Common myeloid progenitor, CD34-positive (primary cell): ENCODE measurements at regions not wholly inside any gene's neighbourhood (a gene's known extent, or its start where the extent isn't known, plus 50 kb on each side); places are given as distances from the start of the nearest gene placed in this dataset.
"Not testable (repeated sequence)": the region's sequence is repeated elsewhere in the genome, so short reads cannot be mapped to it uniquely, and the experiment has no call there.

ENCODE experiments used
- CTCF ChIA-PET: fragments of 350-600 bp; sonication (Branson Sonifier 250); formaldehyde crosslinking; loops from one replicate; lab custom pipeline; 2021; ENCODE audit warnings: antibody characterized with exemption; lab: Charles Lee
- POLR2A ChIA-PET: fragments of 350-600 bp; sonication (Branson Sonifier 250); formaldehyde crosslinking; loops from one replicate; lab custom pipeline; 2021; ENCODE audit warnings: antibody characterized with exemption; lab: Charles Lee
- DNase-seq, 3 donors: peaks; one replicate each; pipeline versions ENCODE4 v3.0.0 to v3.0.0-alpha.2; 2013
- H3K27ac ChIP-seq, 2 experiments: 1 replicate in 1 of 2; 2 replicates in 1 of 2; pipeline ENCODE4 v1.7.0; 2013; ENCODE audit warnings: inconsistent platforms in 2 of 2, low read length in 2 of 2, mild to moderate bottlenecking in 2 of 2, low read depth in 1 of 2, moderate library complexity in 1 of 2; ENCODE audit not compliant: severe bottlenecking in 2 of 2, insufficient read depth in 1 of 2, poor library complexity in 1 of 2
- H3K27me3 ChIP-seq, 5 experiments: replicated peaks in 2 of 5; 1 replicate in 3 of 5; 2 replicates in 2 of 5; pipeline versions ENCODE4 v1.6.1 to v1.7.0; 2013; ENCODE audit warnings: low read length in 4 of 5, mild to moderate bottlenecking in 2 of 5, moderate library complexity in 2 of 5, inconsistent platforms in 1 of 5; ENCODE audit not compliant: insufficient read depth in 5 of 5, control insufficient read depth in 4 of 5
- H3K36me3 ChIP-seq, 4 experiments: 1 replicate in 2 of 4; 2 replicates in 2 of 4; pipeline versions ENCODE4 v1.6.1 to v1.7.0; 2013; ENCODE audit warnings: low read length in 3 of 4, control low read depth in 1 of 4, mild to moderate bottlenecking in 1 of 4; ENCODE audit not compliant: control insufficient read depth in 4 of 4, insufficient read depth in 4 of 4
- H3K4me1 ChIP-seq, 4 experiments: 1 replicate in 3 of 4; 2 replicates in 1 of 4; pipeline versions ENCODE4 v1.6.1 to v1.7.1; 2013; ENCODE audit warnings: low read length in 3 of 4, mild to moderate bottlenecking in 3 of 4, control low read depth in 1 of 4, inconsistent platforms in 1 of 4, moderate library complexity in 1 of 4; ENCODE audit not compliant: control insufficient read depth in 4 of 4, insufficient read depth in 4 of 4; ENCODE audit errors: control extremely low read depth in 1 of 4
- H3K4me3 ChIP-seq, 7 experiments: 1 replicate in 4 of 7; 2 replicates in 3 of 7; pipeline versions ENCODE4 v1.5.1 to v1.7.0; 2013; ENCODE audit warnings: mild to moderate bottlenecking in 7 of 7, low read length in 6 of 7, moderate library complexity in 6 of 7, inconsistent platforms in 2 of 7, low read depth in 2 of 7, control low read depth in 1 of 7; ENCODE audit not compliant: insufficient read depth in 4 of 7, control insufficient read depth in 1 of 7; ENCODE audit errors: extremely low read depth in 1 of 7
- H3K9me3 ChIP-seq, 5 experiments: 1 replicate in 4 of 5; 2 replicates in 1 of 5; pipeline versions ENCODE4 v1.6.1 to v1.7.1; 2013; ENCODE audit warnings: low read length in 4 of 5, mild to moderate bottlenecking in 2 of 5, inconsistent platforms in 1 of 5, low read depth in 1 of 5, moderate library complexity in 1 of 5; ENCODE audit not compliant: control insufficient read depth in 4 of 5, insufficient read depth in 2 of 5; ENCODE audit errors: control extremely low read depth in 1 of 5
- WGBS: methylation state at CpG from one replicate; pipeline ENCODE4 v1.1.5; 2013; ENCODE audit not compliant: insufficient coverage; 5-methylcytosine and 5-hydroxymethylcytosine counted together

DNA sequence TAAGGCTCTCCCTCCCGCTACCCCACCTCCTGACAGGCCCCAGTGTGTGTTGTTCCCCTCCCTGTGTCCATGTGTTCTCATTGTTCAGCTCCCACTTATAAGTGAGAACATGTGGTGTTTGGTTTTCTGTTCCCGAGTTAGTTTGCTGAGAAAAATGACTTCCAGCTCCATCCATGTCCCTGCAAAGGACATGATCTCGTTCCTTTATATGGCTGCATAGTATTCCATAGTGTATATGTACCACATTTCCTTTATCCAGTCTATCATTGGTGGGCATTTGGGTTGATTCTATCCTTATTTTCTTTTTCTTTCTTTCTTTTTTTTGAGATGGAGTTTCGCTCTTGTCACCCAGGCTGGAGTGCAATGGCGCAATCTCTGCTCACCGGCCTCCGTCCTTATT, 57.8 kb upstream of the RASSF3 start:
- DNase-seq, H3K27me3 ChIP-seq, H3K4me1 ChIP-seq, H3K27ac ChIP-seq, H3K36me3 ChIP-seq, POLR2A ChIA-PET, H3K4me3 ChIP-seq, H3K9me3 ChIP-seq: not testable (repeated sequence)
- WGBS = 100% methylated on average over 3 of the region's 7 CpGs
- CTCF ChIA-PET = interaction anchor here (1.7 kb wide), 1 partner anchor 144 kb away, joined by 3 read pairs; no protein-coding TSS in a partner anchor

DNA sequence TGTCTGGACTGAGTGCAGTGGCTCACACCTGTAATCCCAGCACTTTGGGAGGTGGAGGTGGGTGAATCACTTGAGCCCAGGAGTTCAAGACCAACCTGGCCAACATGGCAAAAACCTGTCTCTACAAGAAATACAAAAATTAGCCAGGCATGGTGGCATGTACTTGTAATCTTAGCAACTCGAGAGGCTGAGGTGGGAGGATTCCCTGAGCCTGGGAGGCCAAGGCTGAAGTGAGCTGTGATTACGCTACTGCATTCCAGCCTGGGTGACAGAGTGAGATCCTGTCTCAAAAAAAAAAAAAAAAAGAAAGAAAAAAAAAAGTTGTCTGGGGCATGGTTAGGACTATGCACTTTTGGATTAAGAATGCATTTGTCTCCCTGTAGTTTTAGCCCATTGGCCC, 56.6 kb upstream of the RASSF3 start:
- H3K4me3 ChIP-seq, DNase-seq, H3K9me3 ChIP-seq, H3K27me3 ChIP-seq, H3K27ac ChIP-seq, POLR2A ChIA-PET, H3K36me3 ChIP-seq, H3K4me1 ChIP-seq: not testable (repeated sequence)
- 100% methylated on average over 2 of the region's 2 CpGs for WGBS
- CTCF ChIA-PET = interaction anchor here (1.6 to 1.7 kb wide), 2 partner anchors 143 to 144 kb away, joined by 3 to 4 read pairs; no protein-coding TSS in a partner anchor

DNA sequence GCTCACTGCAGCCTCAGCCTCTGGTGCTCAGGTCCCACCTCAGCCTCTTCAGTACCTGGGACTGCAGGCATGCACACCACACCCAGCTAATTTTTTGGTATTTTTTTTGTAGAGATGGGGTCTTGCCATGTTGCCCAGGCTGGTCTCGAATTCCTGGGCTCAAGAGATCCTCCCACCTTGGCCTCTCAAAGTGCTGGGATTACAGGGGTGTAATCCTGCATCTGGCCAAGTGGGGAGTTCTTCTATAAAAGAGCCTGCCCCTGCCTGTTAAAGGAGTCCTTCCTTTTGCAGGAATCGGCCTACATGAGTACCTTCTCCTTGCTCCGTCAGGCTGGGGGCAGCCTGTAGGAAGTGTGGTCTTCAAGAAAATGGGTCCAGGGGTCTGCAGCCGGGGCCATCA, 54.1 kb upstream of the RASSF3 start:
- no peak for DNase-seq
- Histone ChIP-seq H3K27me3 (peaks cover 0 to 2% (median 0%) of the 10 kb centered on the region in 5 experiments), H3K4me1 (no peaks in the 10 kb centered on the region), H3K9me3 (no peaks in the 10 kb centered on the region), H3K36me3 (no peaks in the 10 kb centered on the region), H3K4me3 (no peak overlapping the region), H3K27ac (no peak overlapping the region)
- ChIA-PET POLR2A (no interaction called here), CTCF (interaction anchor here (1.0 to 1.2 kb wide), 3 partner anchors 26 to 141 kb away, joined by 3 read pairs; no protein-coding TSS in a partner anchor)
- WGBS = 95% methylated on average over 4 of the region's 4 CpGs

DNA sequence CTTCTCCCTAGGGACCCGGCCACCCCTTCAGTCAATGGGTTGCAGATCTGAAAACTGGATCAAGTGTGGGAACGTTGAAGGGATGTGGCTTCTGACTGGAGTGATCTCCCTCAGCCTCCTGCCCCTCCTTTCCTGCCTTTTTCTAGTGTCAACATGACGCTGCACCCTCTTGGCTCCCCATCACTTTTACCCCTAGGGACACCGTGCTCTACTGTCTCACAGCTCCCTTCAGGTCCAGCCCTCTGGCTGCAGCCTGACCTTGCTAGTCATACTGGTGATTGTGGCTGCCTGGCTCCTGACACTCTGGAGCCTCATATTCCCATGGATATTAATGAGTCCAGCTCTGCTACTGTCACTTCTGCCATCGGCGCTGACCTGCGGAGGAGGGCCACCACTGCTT, 51.5 kb upstream of the RASSF3 start:
- Histone ChIP-seq H3K9me3 (no peaks in the 10 kb centered on the region), H3K27ac (no peak overlapping the region), H3K36me3 (no peaks in the 10 kb centered on the region), H3K4me3 (no peak overlapping the region), H3K4me1 (no peaks in the 10 kb centered on the region), H3K27me3 (peaks cover 0 to 2% (median 0%) of the 10 kb centered on the region in 5 experiments)
- WGBS = 100% methylated on average over 4 of the region's 7 CpGs
- no peak for DNase-seq
- ChIA-PET CTCF (interaction anchor here (1.4 to 1.5 kb wide), 2 partner anchors 9 to 139 kb away, joined by 5 read pairs; no protein-coding TSS in a partner anchor), POLR2A (no interaction called here)

DNA sequence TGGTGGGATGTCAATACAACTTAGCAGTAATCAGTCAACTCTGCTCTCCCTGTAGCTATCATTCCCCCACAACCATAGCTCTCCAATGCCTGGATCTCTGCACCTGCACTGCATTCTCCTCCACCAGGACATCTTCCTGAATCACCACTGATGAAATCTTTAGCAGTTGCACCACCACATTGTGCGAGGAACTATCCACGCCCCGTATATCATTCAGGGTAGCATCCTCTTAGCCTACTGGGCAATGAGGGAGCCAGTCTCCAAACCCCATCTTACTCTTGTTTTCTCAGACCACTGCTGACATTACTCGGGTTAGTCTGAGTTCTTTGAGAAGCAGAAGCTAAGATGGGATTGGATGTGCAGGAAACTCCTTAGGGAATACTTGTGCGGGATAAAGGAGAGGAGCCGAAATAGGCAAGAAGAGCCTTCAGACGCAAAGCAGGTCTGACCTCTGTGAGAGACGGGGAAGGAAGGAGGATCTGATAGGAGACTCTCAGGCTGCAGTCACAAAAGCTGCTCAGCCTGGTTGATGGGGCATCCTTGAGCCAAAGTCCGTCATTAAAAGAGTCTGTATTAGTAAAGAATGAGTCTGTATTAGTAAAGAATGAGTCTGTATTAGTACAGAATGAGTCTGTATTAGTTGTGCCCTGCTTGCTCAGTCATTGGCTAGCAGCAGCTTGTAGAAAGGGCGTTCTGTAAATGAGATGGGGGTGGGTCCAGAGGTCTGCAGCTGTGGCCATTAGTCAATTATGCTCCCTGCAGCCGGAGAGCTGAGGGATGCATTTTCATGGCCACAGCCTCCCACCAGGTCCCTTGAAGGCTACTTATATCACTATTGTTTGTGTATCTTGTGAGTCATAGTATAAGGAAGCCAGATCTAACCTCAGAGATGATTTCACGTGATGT, 49.6 kb upstream of the RASSF3 start:
- CTCF ChIA-PET = interaction anchor here (0.7 to 2.3 kb wide), 6 partner anchors 11 to 137 kb away, joined by 3 to 11 read pairs (median 4); no protein-coding TSS in a partner anchor
- no peak overlapping the region for H3K27ac ChIP-seq
- no peaks in the 10 kb centered on the region for H3K36me3 ChIP-seq
- no peak for DNase-seq
- H3K4me3 ChIP-seq = no peak overlapping the region
- no peaks in the 10 kb centered on the region for H3K9me3 ChIP-seq
- H3K27me3 ChIP-seq = peaks cover 0 to 2% (median 0%) of the 10 kb centered on the region in 5 experiments
- 91% methylated on average over 8 of the region's 12 CpGs for WGBS
- POLR2A ChIA-PET = no interaction called here
- no peaks in the 10 kb centered on the region for H3K4me1 ChIP-seq
